Hepatocyte (in vitro differentiated cells): ENCODE measurements at regions not wholly inside any gene's neighbourhood (a gene's known extent, or its start where the extent isn't known, plus 50 kb on each side); places are given as distances from the start of the nearest gene placed in this dataset.

Source experiments
- EZH2 ChIP-seq: fragments of 200-600 bp; sonication (generic); IDR thresholded peaks from 2 replicates; pipeline ENCODE4 v1.6.1; 2016; ENCODE audit warnings: antibody characterized with exemption, mild to moderate bottlenecking, borderline replicate concordance
- TF ChIP-seq, protein P1 (sequence below): fragments of 200-600 bp; sonication (generic); IDR thresholded peaks from 2 replicates; pipeline ENCODE4 v1.5.1; 2016; ENCODE audit warnings: antibody characterized with exemption, mild to moderate bottlenecking; ENCODE audit not compliant: poor library complexity

- TF ChIP-seq, protein P1, sequence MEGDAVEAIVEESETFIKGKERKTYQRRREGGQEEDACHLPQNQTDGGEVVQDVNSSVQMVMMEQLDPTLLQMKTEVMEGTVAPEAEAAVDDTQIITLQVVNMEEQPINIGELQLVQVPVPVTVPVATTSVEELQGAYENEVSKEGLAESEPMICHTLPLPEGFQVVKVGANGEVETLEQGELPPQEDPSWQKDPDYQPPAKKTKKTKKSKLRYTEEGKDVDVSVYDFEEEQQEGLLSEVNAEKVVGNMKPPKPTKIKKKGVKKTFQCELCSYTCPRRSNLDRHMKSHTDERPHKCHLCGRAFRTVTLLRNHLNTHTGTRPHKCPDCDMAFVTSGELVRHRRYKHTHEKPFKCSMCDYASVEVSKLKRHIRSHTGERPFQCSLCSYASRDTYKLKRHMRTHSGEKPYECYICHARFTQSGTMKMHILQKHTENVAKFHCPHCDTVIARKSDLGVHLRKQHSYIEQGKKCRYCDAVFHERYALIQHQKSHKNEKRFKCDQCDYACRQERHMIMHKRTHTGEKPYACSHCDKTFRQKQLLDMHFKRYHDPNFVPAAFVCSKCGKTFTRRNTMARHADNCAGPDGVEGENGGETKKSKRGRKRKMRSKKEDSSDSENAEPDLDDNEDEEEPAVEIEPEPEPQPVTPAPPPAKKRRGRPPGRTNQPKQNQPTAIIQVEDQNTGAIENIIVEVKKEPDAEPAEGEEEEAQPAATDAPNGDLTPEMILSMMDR = no peak
- TF ChIP-seq EZH2 = no peak
Observed at GRCh38 chr5:135193213-135194125, 159.4 kb upstream of the PITX1 start.
